Breast epithelium (tissue), 4 donors: ENCODE measurements at regions not wholly inside any gene's neighbourhood (a gene's known extent, or its start where the extent isn't known, plus 50 kb on each side); places are given as distances from the start of the nearest gene placed in this dataset.

Source experiments
- DNase-seq, 2 donors: peaks; one replicate each; pipeline ENCODE4 v3.0.0-alpha.2; 2019; ENCODE audit warnings: low spot score in 2 of 2
- H3K27ac ChIP-seq, 2 donors: fragments of 200-600 bp; sonication (generic) in 1 of 2; one replicate each; pipeline ENCODE4 v1.5.1; 2016 to 2019; ENCODE audit warnings: mild to moderate bottlenecking in 1 of 2
- H3K27me3 ChIP-seq, 2 donors: fragments of 200-600 bp; sonication (generic) in 1 of 2; one replicate each; pipeline versions ENCODE4 v1.5.1 to v1.6.0; 2017 to 2019; ENCODE audit warnings: control low read depth in 1 of 2, mild to moderate bottlenecking in 1 of 2
- H3K36me3 ChIP-seq: fragments of 200-600 bp; one replicate; pipeline ENCODE4 v1.5.1; 2019
- H3K4me1 ChIP-seq, 2 donors: fragments of 200-600 bp; sonication (generic); one replicate each; pipeline ENCODE4 v1.5.1; 2016 to 2019; ENCODE audit warnings: control low read depth in 1 of 2
- H3K4me3 ChIP-seq, 3 donors: fragments of 200-600 bp; sonication (generic); 1 replicate in 2 of 3; 2 replicates in 1 of 3; pipeline ENCODE4 v1.5.1; 2016 to 2019; ENCODE audit warnings: mild to moderate bottlenecking in 3 of 3, moderate library complexity in 2 of 3
- H3K9me3 ChIP-seq, 2 donors: fragments of 200-600 bp; sonication (generic) in 1 of 2; one replicate each; pipeline ENCODE4 v1.5.1; 2016 to 2019; ENCODE audit warnings: control low read depth in 1 of 2
- CTCF ChIP-seq, 3 donors: fragments of 450-650 bp; IDR thresholded peaks; one replicate each; pipeline ENCODE4 v1.5.1; 2016 to 2017; ENCODE audit warnings: antibody characterized with exemption in 3 of 3, mild to moderate bottlenecking in 3 of 3, moderate library complexity in 3 of 3
- POLR2A ChIP-seq: fragments of 450-650 bp; IDR thresholded peaks from one replicate; pipeline ENCODE4 v1.6.1; 2016; ENCODE audit warnings: antibody characterized with exemption, mild to moderate bottlenecking, moderate library complexity
- POLR2AphosphoS5 ChIP-seq, 3 donors: sonication (generic); formaldehyde crosslinking; IDR thresholded peaks; one replicate each; pipeline ENCODE4 v1.6.1; 2017; ENCODE audit warnings: antibody characterized with exemption in 3 of 3
- intact Hi-C: fragments of 100-400 bp; cut with DNase I; formaldehyde crosslinking; loops from one replicate; pipeline ENCODE4 v1.15.1; 2023; ENCODE audit warnings: low total_unique reads

GRCh38 chr6:3619201-3619600, 132.3 kb downstream of the PXDC1 start:
- no peaks in the 10 kb centered on the region for H3K4me1 ChIP-seq
- intact Hi-C loops: no loop called here
- H3K27me3 ChIP-seq: no peaks in the 10 kb centered on the region
- H3K9me3 ChIP-seq: no peaks in the 10 kb centered on the region
- peak in 1 of 2 donors; percentile 3 for DNase-seq
- TF ChIP-seq POLR2AphosphoS5 (IDR thresholded peaks at IDR 0.05) (no peak), POLR2A (no peak), CTCF (IDR thresholded peaks at IDR 0.05) (no peak)
- H3K27ac ChIP-seq: no peak overlapping the region
- H3K36me3 ChIP-seq: no peaks in the 10 kb centered on the region
- H3K4me3 ChIP-seq: no peak overlapping the region

GRCh38 chr6:3618642-3619041, 132.9 kb downstream of the PXDC1 start:
- Histone ChIP-seq H3K36me3 (no peaks in the 10 kb centered on the region), H3K4me3 (no peak overlapping the region), H3K27ac (no peak overlapping the region), H3K4me1 (no peaks in the 10 kb centered on the region), H3K9me3 (no peaks in the 10 kb centered on the region), H3K27me3 (no peaks in the 10 kb centered on the region)
- intact Hi-C loops: no loop called here
- no peak for DNase-seq
- no peak for TF ChIP-seq POLR2A
- no peak for TF ChIP-seq CTCF (IDR thresholded peaks at IDR 0.05)
- TF ChIP-seq POLR2AphosphoS5 (IDR thresholded peaks at IDR 0.05): no peak

- DNase-seq: no peak
- no peak overlapping the region for H3K27ac ChIP-seq
- TF ChIP-seq POLR2A (no peak), POLR2AphosphoS5 (IDR thresholded peaks at IDR 0.05) (no peak), CTCF (IDR thresholded peaks at IDR 0.05) (no peak)
These were observed 133.7 kb downstream of the PXDC1 start for GRCh38 chr6:3617681-3618311.

GRCh38 chr6:3617192-3617631, 134.3 kb downstream of the PXDC1 start:
- H3K27ac ChIP-seq: no peak overlapping the region
- intact Hi-C loops: no loop called here
- no peaks in the 10 kb centered on the region for H3K36me3 ChIP-seq
- H3K4me1 ChIP-seq: no peaks in the 10 kb centered on the region
- H3K27me3 ChIP-seq: no peaks in the 10 kb centered on the region
- TF ChIP-seq CTCF (IDR thresholded peaks at IDR 0.05) (no peak), POLR2A (no peak), POLR2AphosphoS5 (IDR thresholded peaks at IDR 0.05) (no peak)
- DNase-seq: no peak
- no peaks in the 10 kb centered on the region for H3K9me3 ChIP-seq
- H3K4me3 ChIP-seq: no peak overlapping the region

More at GRCh38 chr6:3617681-3618311, 133.7 kb downstream of the PXDC1 start:
- Histone ChIP-seq H3K36me3 (no peaks in the 10 kb centered on the region), H3K27me3 (no peaks in the 10 kb centered on the region), H3K4me3 (no peak overlapping the region), H3K9me3 (no peaks in the 10 kb centered on the region), H3K4me1 (no peaks in the 10 kb centered on the region)
- intact Hi-C loops: no loop called here

- DNase-seq: no peak
- Histone ChIP-seq H3K27me3 (no peaks in the 10 kb centered on the region), H3K4me1 (no peaks in the 10 kb centered on the region), H3K4me3 (no peak overlapping the region), H3K9me3 (no peaks in the 10 kb centered on the region), H3K36me3 (no peaks in the 10 kb centered on the region), H3K27ac (no peak overlapping the region)
- no peak for TF ChIP-seq POLR2AphosphoS5 (IDR thresholded peaks at IDR 0.05)
- no peak for TF ChIP-seq POLR2A
- no peak for TF ChIP-seq CTCF (IDR thresholded peaks at IDR 0.05)
- intact Hi-C loops: no loop called here
These were observed 134.8 kb downstream of the PXDC1 start for GRCh38 chr6:3616565-3617176.
